HepG2 (cell line): ENCODE measurements at regions not wholly inside any gene's neighbourhood (a gene's known extent, or its start where the extent isn't known, plus 50 kb on each side); places are given as distances from the start of the nearest gene placed in this dataset.

Experiments used
- ATAC-seq: fragments of 200-7000 bp; cut with Tn5 transposase; 3 replicates; pipeline ENCODE4 v1.9.1; 2020; ENCODE audit warnings: mild to moderate bottlenecking, moderate library complexity
- BruUV-seq: library from RNA; stranded (reverse); fragments of 400-500 nt; replicated peaks from 2 replicates; lab custom pipeline; 2021; lab: Mats Ljungman, UMichigan
- CTCF ChIA-PET: fragments of 300-600 bp; formaldehyde crosslinking; extraction: SDS; loops from one replicate; lab custom pipeline; 2021; ENCODE audit warnings: low total read pairs, inconsistent platforms, low intra/inter-chr PET ratio; lab: Yijun Ruan, JAX
- POLR2A ChIA-PET: fragments of 350-600 bp; sonication (Branson Sonifier 250); formaldehyde crosslinking; loops from one replicate; lab custom pipeline; 2020; ENCODE audit warnings: antibody characterized with exemption, inconsistent platforms; lab: Yijun Ruan, JAX
- DNase-seq: peaks from one replicate; pipeline ENCODE4 v3.0.0-alpha.2; 2015; ENCODE audit warnings: low spot score
- FAIRE-seq: peaks from 3 replicates; lab custom pipeline; 2011; peaks lifted over from hg19 to GRCh38; lab: Jason Lieb, UNC
- H2AFZ ChIP-seq: one replicate; pipeline ENCODE4 v1.6.1; 2011; ENCODE audit warnings: low read length, inconsistent platforms
- H3K27ac ChIP-seq: fragments of 300-600 bp; 3 replicates; pipeline ENCODE4 v1.8.0; 2011; ENCODE audit warnings: mixed run types, mild to moderate bottlenecking, mixed read lengths, low read length, inconsistent platforms; ENCODE audit not compliant: insufficient read depth; ENCODE audit errors: extremely low read length
- H3K27me3 ChIP-seq, 2 experiments: fragments of 200-600 bp in 1 of 2; 2 replicates in 1 of 2; 3 replicates in 1 of 2; pipeline versions ENCODE4 v1.6.0 to v1.8.0; 2011; ENCODE audit warnings: low read length in 2 of 2, mild to moderate bottlenecking in 2 of 2, moderate library complexity in 2 of 2, inconsistent platforms in 1 of 2; ENCODE audit not compliant: insufficient read depth in 2 of 2, control insufficient read depth in 1 of 2
- H3K36me3 ChIP-seq, 2 experiments: fragments of 200-600 bp in 1 of 2; replicated peaks in 1 of 2; 2 replicates in 1 of 2; 3 replicates in 1 of 2; pipeline versions ENCODE4 v1.5.1 to v1.8.0; 2011; ENCODE audit warnings: low read length in 2 of 2, inconsistent platforms in 1 of 2; ENCODE audit not compliant: insufficient read depth in 2 of 2, control insufficient read depth in 1 of 2
- H3K4me1 ChIP-seq: 2 replicates; pipeline ENCODE4 v1.5.1; 2012; ENCODE audit warnings: low read length, inconsistent platforms; ENCODE audit not compliant: insufficient read depth
- H3K4me2 ChIP-seq: 2 replicates; pipeline ENCODE4 v1.6.0; 2011; ENCODE audit warnings: low read depth, low read length, inconsistent platforms
- H3K4me3 ChIP-seq, 3 experiments: fragments of 200-600 bp in 1 of 3; sonication (generic), shearing (Covaris generic) in 1 of 3; replicated peaks in 1 of 3; 2 replicates each; pipeline ENCODE4 v1.5.1; 2011 to 2016; ENCODE audit warnings: low read length in 3 of 3, inconsistent platforms in 2 of 3, low read depth in 2 of 3, mild to moderate bottlenecking in 2 of 3, control low read depth in 1 of 3, mixed read lengths in 1 of 3; ENCODE audit not compliant: insufficient read depth in 1 of 3
- H3K79me2 ChIP-seq: one replicate; pipeline ENCODE4 v1.6.1; 2011; ENCODE audit warnings: low read length, inconsistent platforms; ENCODE audit not compliant: insufficient read depth
- H3K9ac ChIP-seq: 2 replicates; pipeline ENCODE4 v1.6.0; 2011; ENCODE audit warnings: mild to moderate bottlenecking, low read depth, low read length, inconsistent platforms; ENCODE audit not compliant: insufficient read depth
- H3K9me3 ChIP-seq: 2 replicates; pipeline ENCODE4 v1.5.1; 2012; ENCODE audit warnings: mild to moderate bottlenecking, low read length
- H4K20me1 ChIP-seq: 2 replicates; pipeline ENCODE4 v1.6.0; 2011; ENCODE audit warnings: inconsistent platforms, mild to moderate bottlenecking, low read length, moderate library complexity; ENCODE audit not compliant: insufficient read depth
- AKAP8 ChIP-seq: sonication (generic); formaldehyde crosslinking; IDR thresholded peaks from 2 replicates; pipeline ENCODE4 v1.5.1; 2020; ENCODE audit warnings: mild to moderate bottlenecking, missing genetic modification reagents
- ATAD3A ChIP-seq: sonication (generic); formaldehyde crosslinking; IDR thresholded peaks from 2 replicates; pipeline ENCODE4 v1.4.0; 2020; ENCODE audit warnings: missing genetic modification reagents
- ELK4 ChIP-seq: sonication (generic); formaldehyde crosslinking; IDR thresholded peaks from 2 replicates; pipeline ENCODE4 v1.9.0; 2021; ENCODE audit warnings: missing genetic modification reagents, borderline replicate concordance
- ETV5 ChIP-seq: IDR thresholded peaks from 2 replicates; pipeline ENCODE4 v1.6.1; 2018; ENCODE audit warnings: missing biosample characterization, missing genetic modification reagents, inconsistent platforms, borderline replicate concordance
- FIP1L1 ChIP-seq: fragments of 200-400 bp; formaldehyde crosslinking; IDR thresholded peaks from 2 replicates; pipeline ENCODE4 v1.6.1; 2018; ENCODE audit warnings: low read depth, mild to moderate bottlenecking, low read length, moderate library complexity, borderline replicate concordance; ENCODE audit not compliant: insufficient read depth
- HCFC1 ChIP-seq: fragments of 150-350 bp; IDR thresholded peaks from 2 replicates; pipeline ENCODE4 v1.6.1; 2014; ENCODE audit warnings: low read depth, low read length
- IRF9 ChIP-seq: sonication (generic); formaldehyde crosslinking; IDR thresholded peaks from 2 replicates; pipeline ENCODE4 v1.8.0; 2022; ENCODE audit warnings: missing genetic modification reagents, mild to moderate bottlenecking, borderline replicate concordance
- MED8 ChIP-seq: sonication (generic); formaldehyde crosslinking; IDR thresholded peaks from 2 replicates; pipeline ENCODE4 v1.8.1; 2023; ENCODE audit warnings: mild to moderate bottlenecking, missing genetic modification reagents; ENCODE audit not compliant: insufficient replicate concordance
- POGZ ChIP-seq: sonication (generic); formaldehyde crosslinking; IDR thresholded peaks from 2 replicates; pipeline ENCODE4 v1.4.0; 2020; ENCODE audit warnings: mild to moderate bottlenecking, missing genetic modification reagents
- SMAD9 ChIP-seq: sonication (generic); formaldehyde crosslinking; IDR thresholded peaks from 2 replicates; pipeline ENCODE4 v1.5.1; 2020; ENCODE audit warnings: mild to moderate bottlenecking, missing genetic modification reagents
- ZBTB1 ChIP-seq: sonication (generic); formaldehyde crosslinking; IDR thresholded peaks from 2 replicates; pipeline ENCODE4 v1.4.0; 2020; ENCODE audit warnings: missing genetic modification reagents, borderline replicate concordance
- ZNF232 ChIP-seq: sonication (generic); formaldehyde crosslinking; IDR thresholded peaks from 2 replicates; pipeline ENCODE4 v1.4.0; 2020; ENCODE audit warnings: missing genetic modification reagents, borderline replicate concordance
- ZNF576 ChIP-seq: sonication (generic); formaldehyde crosslinking; IDR thresholded peaks from 2 replicates; pipeline ENCODE4 v1.4.0; 2020; ENCODE audit warnings: mild to moderate bottlenecking, missing genetic modification reagents
- in situ Hi-C: cut with HindIII; loops from 2 replicates; pipeline ENCODE4 v1.10.0; 2017; ENCODE audit warnings: low pct_unique_long_range_greater_than_20kb; ENCODE audit not compliant: extremely low pct_ligation_motif_present
- intact Hi-C: fragments of 100-400 bp; cut with micrococcal nuclease; formaldehyde crosslinking; loops from one replicate; pipeline ENCODE4 v1.10.0; 2022; ENCODE audit not compliant: unreplicated experiment

GRCh38 chr3:107907996-107908395 is 182.8 kb downstream of the CD47 start:
- Histone ChIP-seq H3K79me2 (no peaks in the 10 kb centered on the region), H3K4me2 (no peak overlapping the region), H3K36me3 (no peaks in the 10 kb centered on the region), H3K4me3 (no peak overlapping the region), H3K27ac (no peak overlapping the region)
- intact Hi-C loops: no loop called here
- CTCF ChIA-PET: no interaction called here
- ATAC-seq: no peak
- TF ChIP-seq AKAP8 (CRISPR knock-in tag): no peak
- TF ChIP-seq ETV5 (CRISPR knock-in tag): no peak
- no peak for TF ChIP-seq FIP1L1
- no peak for TF ChIP-seq ELK4
- TF ChIP-seq HCFC1: no peak
- TF ChIP-seq SMAD9: no peak
- TF ChIP-seq IRF9 (CRISPR knock-in tag): no peak
- no peak for TF ChIP-seq POGZ
- TF ChIP-seq MED8 (CRISPR knock-in tag): no peak
- TF ChIP-seq ZBTB1 (CRISPR knock-in tag): no peak
- TF ChIP-seq ZNF232 (CRISPR knock-in tag): no peak
- no peak for TF ChIP-seq ZNF576 (CRISPR knock-in tag)
- TF ChIP-seq ATAD3A (CRISPR knock-in tag): no peak
- TF ChIP-seq, all 625 proteins: peak for 0
- in situ Hi-C loops: no loop called here
- peaks cover 0 to 14% of the 10 kb centered on the region in 2 experiments; a peak in 3 of 5 replicates for H3K27me3 ChIP-seq
- POLR2A ChIA-PET: no interaction called here
- no peaks in the 10 kb centered on the region for H3K4me1 ChIP-seq
- no peaks in the 10 kb centered on the region for H4K20me1 ChIP-seq
- H3K9ac ChIP-seq: no peak overlapping the region
- H3K9me3 ChIP-seq: no peaks in the 10 kb centered on the region
- DNase-seq: no peak
- no peak for FAIRE-seq
- BruUV-seq: no TSS peak
- H2AFZ ChIP-seq: no peak overlapping the region
